ENCODE measurements at regions not wholly inside any gene's neighbourhood (a gene's known extent, or its start where the extent isn't known, plus 50 kb on each side); places are given as distances from the start of the nearest gene placed in this dataset.

DNA sequence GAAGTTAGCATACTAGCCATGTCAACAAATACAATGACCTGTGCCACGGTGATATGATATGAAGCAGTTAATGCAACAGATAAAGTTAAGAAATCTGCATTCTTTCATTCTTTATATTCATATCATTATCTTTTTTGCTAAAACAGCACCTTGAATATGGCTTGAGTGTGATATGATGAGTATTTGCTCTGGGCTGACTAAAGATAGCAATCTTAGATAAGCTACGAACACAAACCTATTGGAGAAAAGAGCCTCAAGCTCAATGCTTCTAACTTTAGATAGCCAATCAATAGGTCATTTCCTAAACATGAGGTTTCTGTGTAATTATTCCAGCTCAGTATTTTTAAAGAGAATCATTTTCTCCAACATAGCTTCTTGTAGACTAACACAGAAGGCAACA, 61.7 kb downstream of the NR2F1 start:
- TF ChIP-seq, protein P1, sequence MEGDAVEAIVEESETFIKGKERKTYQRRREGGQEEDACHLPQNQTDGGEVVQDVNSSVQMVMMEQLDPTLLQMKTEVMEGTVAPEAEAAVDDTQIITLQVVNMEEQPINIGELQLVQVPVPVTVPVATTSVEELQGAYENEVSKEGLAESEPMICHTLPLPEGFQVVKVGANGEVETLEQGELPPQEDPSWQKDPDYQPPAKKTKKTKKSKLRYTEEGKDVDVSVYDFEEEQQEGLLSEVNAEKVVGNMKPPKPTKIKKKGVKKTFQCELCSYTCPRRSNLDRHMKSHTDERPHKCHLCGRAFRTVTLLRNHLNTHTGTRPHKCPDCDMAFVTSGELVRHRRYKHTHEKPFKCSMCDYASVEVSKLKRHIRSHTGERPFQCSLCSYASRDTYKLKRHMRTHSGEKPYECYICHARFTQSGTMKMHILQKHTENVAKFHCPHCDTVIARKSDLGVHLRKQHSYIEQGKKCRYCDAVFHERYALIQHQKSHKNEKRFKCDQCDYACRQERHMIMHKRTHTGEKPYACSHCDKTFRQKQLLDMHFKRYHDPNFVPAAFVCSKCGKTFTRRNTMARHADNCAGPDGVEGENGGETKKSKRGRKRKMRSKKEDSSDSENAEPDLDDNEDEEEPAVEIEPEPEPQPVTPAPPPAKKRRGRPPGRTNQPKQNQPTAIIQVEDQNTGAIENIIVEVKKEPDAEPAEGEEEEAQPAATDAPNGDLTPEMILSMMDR (IDR thresholded peaks at IDR 0.05): no peak
- no peak for TF ChIP-seq EZH2 (IDR thresholded peaks at IDR 0.05; ENCODE audit: borderline replicate concordance, insufficient read depth, low read depth, low read length, poor library complexity, severe bottlenecking)

All from B cell (primary cell).